HT1080 (cell line): ENCODE measurements at regions not wholly inside any gene's neighbourhood (a gene's known extent, or its start where the extent isn't known, plus 50 kb on each side); places are given as distances from the start of the nearest gene placed in this dataset.
"Not testable (repeated sequence)": the region's sequence is repeated elsewhere in the genome, so short reads cannot be mapped to it uniquely, and the experiment has no call there.

Source experiments
- DNase-seq: peaks from one replicate; pipeline ENCODE4 v3.0.0-alpha.2; 2015; ENCODE audit warnings: low read depth

DNA sequence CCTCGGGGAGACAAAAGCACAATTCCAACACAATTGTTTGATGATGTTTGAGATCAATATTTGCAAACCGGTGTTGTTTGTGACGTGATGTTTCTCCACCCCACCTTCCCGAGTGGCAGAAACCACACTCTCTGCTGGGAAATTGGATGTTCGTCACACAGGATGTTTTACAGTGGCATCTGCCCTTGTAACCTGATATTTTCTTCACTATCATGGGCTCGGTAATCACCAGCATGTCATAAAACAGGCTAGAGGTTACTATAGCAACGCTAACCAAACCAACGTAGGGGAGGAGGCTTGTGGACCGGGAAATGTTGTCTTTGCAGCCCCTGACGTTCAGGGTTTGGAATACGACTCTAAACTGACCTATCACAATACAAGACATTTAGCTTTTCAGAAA is 454.5 kb downstream of the IRS2 start:
- DNase-seq: peak; percentile 62

DNA sequence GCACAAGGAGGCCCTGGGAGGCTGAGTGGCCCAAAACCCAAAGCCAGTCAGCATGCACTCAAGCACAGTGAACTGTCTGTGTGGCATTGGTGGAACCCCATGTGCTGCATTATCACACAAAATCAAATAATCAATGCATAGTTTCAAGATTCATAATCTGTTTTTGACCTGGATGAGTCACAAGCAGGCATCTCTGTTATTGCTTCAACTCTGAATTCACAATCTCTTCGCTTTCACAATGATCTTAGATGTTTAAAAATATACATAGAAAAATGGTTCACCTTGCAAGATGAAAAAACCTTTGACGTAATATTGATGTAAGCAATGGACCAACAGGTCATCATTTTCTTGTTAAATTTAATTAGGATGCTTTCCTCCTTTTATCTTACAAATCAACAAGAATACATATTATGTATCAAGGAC is 455.4 kb downstream of the IRS2 start:
- no peak for DNase-seq

DNA sequence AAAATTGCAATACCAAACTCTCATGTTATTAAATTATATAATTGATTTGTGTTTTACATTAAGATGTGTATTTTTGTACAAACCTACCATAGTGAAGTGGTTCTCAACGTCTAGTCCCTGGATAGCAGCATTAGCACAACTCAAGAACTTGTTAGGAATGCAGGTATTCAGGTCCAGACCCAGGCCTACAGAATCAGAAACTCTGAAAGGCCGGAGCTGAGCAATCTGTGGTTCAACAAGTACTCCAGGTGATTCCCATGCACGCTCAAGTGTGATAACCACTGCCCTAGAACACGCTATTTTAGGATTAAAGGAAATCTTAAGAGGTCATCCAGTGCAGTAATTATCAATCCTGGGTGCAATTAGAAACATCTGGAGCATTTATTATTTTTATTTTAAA is 456.3 kb downstream of the IRS2 start:
- DNase-seq: no peak

DNA sequence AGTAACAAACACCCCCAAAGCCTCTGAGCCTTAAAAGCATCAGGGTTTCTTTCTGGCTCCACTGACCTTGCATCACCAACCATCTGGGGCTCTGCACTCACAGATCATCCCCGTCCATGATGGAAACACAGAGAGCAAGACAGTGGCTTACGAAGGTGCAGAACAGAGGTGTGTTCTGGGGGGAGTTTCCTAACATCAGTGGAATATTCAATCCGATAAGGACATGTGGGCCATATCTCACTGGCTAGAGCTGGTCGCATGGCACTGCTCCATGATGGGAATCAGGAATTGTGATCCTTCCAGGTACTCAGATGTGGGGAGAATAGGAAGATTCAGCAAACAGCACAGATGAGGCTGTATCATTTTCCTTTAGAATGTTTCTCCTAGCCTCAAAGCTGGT is 457.2 kb downstream of the IRS2 start:
- no peak for DNase-seq

DNA sequence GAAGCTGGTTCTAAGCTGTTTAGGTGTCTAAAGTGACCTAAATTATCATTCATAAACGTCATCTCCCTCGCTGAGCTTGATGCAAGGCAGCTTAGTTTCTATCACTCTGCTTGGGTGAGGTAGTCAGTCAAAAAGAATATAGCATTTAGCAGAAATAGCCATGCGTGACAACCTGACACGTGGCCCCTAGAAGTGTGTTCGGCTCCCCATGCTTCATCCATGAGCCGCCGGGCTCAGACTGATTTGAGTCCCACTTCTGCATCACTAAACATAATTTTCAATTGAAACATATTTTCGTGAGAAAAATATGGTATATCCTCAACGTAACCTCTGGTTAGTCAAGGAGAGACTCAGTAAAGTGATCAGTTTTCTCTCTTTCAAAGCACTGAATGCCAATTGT is 459.8 kb downstream of the IRS2 start:
- DNase-seq: no peak

DNA sequence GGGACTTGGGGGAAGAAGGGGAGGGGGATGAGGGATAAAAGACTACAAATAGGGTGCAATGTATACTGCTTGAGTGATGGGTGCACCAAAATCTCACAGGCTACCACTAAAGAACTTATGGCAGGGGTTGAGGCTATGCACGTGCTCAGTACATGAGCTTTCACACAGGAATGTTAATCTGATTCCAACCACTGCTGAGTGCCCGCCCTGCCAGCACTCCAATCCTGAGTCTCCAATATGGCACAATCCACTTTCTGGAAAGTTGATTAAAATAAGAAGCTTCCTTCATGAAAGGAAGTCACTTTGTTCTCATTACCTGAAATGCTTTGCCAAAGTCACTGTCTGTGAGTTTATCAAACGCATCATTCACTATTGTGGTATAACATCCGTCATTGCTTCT is 463.0 kb downstream of the IRS2 start:
- DNase-seq: no peak

DNA sequence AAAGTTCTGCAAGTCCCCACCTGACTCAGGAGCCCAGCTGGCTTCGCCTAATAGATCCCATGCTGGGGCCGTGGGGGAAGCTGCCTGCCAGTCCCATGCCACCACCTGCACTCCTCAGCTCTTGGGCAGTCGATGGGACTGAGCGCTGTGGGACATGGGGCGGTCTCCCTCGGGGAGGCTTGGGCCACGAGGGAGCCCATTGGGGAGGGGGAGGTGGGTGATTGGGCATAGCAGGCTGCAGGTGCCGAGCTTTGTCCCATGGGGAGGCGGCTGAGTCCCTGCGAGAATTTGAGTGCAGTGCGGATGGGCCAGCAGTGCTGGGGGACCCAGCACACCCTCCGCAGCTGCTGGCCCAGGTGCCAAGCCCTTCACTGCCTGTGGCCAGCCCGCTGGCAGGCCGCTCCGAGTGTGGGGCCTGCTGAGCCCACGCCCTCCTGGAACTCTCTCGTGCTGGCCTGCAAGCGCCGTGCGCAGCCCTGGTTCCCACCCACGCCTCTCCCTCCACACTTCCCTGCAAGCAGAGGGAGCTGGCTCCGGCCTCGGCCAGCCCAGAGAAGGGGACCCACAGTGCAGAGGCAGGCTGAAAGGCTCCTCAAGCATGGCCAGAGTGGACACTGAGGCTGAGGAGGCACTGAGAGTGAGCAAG is 467.3 kb downstream of the IRS2 start:
- no peak for DNase-seq

DNA sequence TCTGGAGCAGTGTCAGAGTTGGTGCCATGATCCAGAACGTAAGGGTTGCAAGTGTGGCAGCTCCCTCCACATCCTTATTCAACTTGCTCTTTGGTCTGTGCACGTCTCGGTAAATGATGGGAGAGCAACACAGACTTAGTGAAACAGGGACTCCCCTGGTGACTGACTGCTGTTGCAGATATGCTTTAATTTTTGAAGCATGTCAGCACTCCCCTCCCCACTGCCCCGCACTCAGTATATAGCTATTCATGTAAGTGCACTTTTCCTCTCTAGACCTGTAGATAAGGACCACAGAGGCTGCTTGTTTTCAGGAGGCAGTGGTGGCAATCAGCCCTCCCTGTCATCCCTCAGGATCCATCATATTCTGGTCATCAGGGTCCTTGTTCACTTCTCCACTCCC is 470.9 kb downstream of the IRS2 start:
- no peak for DNase-seq

DNA sequence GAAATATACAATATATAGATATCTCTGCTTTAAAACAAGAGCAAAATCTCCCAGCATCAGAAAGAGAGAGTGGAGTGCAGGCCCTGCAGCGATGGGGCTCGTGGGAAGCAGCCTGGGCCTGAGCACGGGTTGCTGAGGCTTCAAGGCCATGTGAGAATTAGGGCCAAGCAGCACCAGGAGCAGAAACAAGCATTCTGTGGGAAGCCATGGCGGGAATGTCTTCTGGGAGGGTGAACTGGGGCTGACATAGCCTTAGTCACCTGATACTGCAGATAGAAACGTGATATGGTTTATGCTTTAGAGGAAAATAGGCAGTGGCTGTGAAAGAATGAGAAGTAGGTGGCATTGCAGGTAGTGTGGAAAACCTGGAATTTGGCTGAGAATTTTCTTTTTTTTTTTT is 472.3 kb downstream of the IRS2 start:
- no peak for DNase-seq

DNA sequence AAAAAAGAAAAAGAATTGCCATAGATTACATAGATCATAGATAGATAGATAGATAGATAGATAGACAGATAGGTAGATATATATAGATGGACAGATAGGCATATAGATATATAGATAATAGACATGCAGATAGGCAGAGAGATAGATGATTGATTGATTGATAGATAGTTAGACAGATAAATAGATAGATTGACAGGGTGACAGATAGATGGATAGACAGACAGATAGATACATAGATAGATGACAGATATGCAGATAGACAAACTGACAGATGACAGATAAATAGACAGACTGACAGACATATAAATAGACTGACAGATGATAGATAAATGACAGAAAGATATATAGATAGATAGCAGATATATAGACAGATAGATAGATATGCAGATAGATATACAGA is 474.0 kb downstream of the IRS2 start:
- no peak for DNase-seq

DNA sequence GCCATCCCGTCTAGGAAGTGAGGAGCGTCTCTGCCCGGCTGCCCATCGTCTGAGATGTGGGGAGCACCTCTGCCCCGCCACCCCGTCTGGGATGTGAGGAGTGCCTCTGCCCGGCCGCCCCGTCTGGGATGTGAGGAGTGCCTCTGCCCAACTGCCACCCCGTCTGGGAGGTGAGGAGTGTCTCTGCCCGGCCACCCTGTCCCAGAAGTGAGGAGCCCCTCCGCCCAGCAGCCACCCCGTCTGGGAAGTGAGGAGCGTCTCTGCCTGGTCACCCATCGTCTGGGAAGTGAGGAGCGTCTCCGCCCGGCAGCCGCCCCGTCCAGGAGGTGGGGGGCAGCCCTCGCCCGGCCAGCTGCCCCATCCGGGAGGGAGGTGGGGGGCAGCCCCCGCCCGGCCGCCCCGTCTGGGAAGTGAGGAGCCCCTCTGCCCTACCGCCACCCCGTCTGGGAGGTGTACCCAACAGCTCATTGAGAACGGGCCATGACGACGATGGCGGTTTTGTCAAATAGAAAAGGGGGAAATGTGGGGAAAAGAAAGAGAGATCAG is 474.9 kb downstream of the IRS2 start:
- DNase-seq: not testable (repeated sequence)

DNA sequence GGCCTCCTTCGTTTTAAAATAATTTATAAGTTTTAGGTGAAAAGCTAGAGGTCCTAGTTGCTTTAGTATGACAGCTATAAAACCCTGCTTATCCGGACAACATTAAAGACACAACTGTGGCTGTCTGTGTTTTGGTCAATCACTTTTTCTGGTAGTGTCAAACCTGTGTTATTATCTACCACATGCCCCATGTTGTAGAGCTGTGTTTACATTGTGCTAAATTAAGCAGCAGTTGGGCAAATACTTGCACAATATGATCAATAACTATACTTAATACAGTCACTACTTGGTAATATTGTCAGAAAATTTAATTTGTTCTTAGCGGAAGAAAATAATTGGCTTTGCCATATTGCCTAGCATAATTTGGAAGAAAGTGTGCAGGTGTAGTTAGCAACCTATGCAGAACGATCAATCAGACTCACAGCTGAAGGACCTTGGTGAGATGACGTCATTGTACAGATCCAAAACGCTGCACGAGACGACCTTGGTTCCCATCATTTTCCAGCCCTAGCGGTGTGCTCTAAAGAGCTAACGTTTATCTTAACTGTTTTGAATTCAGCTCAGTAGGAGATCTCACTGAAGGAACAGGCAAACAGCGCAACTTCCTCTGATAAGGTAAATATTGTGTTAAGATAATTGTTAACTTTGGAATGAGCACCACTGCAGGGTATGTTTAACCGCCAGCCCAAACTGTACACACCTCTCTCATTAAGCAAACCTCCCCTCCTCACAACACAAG is 476.6 kb downstream of the IRS2 start:
- DNase-seq: no peak

DNA sequence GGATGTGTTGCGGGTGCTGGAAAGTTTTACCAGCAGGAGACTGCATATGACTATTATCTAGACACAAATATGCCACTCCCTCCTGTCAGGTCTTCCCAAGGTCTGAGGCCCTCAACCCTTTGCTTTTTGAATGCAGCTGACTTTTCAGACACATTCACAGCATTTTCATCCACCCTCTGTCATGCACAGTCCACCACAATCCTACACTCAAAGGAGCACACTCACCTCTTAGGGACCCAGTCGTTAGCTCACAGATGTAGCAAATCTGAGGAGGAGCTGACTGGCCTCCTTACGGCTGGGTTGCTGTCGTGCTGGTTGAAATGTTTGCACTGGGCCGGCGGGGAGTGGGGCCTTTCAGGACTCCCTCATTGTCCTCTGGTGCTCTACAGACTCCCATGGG is 479.4 kb downstream of the IRS2 start:
- no peak for DNase-seq

DNA sequence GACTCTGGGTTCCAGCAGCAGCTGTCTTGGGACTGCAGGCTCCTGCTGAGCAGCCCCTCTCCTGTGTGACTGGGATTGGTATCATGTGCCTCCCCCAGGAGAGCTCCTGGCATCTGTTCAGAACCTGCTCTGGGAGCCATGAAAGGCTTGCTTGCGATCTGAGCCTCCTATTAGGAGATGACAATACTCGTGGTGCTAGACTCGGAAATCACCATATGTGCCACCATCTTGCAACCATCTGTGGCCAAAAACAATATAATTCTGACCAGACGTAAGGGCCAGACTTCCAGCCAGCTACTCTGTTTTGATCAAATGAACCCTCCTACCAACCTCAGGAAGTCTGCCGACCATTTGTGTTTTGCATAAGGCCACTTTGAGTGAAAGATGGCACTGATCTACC is 484.7 kb downstream of the IRS2 start:
- DNase-seq: no peak

DNA sequence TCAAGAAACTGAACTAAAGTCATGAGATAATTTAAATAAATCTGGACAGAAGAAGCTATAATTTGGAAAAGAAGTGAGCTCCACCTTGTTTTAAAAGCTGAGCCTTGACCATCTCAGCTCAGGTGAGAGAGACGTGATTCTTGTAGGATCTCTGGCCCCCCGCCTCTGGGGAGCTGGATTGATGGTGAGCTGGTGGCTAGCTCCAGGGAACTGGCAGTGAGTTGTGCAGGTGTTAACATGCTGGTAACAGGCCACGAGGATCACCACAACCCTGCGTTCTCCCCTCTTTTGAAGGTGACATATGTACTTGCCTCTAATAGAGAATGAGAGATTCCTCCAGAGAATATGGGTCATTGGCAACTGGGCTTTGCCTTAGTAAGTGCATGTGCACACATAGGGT is 485.1 kb downstream of the IRS2 start:
- DNase-seq: no peak

DNA sequence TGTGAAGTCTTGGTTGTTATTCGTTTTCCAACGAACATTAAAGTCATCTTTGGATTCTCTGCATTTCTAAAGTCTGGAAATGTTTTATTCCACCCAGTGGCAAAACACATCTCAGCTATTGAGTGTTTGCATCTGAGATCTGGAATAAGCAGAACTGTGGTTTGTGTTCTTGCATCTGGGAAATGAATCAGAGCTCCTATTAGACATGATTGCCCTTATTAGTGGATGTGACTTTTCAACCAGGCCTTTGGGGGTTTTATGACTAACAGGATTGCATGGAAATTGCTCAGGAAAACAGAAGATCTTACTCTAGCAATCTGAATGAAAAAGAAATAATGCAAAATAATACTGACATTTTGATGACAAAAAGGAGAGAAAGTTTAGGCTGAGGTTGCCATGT is 488.8 kb downstream of the IRS2 start:
- DNase-seq: peak; percentile 59

DNA sequence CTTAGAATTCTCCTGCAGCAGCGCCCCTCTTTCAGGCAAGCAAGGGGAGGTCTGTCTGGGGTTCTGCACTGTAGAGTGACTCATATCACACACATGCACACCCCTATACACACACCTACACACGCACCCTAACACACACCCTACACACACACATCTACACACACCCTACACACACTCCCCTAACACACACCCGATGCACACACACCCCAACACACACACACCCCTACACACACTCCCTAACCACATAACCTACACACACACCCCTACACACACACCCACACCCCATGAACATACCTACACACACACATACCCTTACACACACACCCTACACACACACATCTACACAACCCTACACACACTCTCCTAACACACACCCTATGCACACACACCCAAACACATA is 493.2 kb downstream of the IRS2 start:
- no peak for DNase-seq

DNA sequence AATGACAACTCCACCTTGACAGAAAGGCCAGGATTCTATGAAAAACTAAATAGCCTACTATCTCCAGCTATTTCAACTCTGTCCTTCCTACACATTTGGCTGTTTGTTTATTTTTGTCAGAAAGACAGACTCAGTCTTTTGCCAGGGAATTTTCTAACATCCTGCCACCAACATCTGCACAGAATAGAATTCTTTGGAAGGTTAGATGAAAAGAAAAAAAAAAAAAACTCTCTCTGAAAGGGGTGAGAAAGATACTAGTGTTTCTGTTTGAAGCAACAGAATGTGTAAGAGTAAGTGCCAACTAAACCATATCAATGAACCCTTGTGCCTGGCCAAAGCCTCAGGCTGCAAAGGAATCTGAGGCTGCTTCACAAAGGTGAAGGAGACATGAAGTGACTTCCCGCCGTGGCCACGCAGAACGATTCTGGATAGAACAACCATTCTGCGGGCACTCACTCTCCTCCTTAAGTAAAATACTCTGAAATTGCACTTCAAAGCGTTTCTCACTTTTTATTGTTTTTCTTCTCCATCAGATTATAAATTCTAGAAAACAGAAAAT is 498.2 kb downstream of the IRS2 start:
- no peak for DNase-seq

DNA sequence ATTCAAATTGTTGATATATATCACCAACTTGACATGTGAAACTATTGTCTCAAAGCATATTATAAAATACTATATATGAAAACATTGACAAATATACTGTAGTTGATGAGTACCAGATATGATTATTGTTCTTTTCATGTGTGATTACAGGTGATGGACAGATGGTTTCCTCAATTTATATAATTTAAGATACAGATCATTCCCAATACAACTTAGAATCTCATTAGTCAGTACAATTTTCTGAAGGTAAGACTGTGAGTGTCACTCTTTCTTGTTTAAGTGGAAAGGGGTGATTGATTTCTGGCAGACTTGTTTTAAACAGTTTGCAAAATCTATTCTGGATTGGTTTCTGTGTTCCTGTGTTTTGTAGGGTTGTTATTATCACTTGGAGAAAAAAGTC is 498.8 kb downstream of the IRS2 start:
- DNase-seq: no peak

DNA sequence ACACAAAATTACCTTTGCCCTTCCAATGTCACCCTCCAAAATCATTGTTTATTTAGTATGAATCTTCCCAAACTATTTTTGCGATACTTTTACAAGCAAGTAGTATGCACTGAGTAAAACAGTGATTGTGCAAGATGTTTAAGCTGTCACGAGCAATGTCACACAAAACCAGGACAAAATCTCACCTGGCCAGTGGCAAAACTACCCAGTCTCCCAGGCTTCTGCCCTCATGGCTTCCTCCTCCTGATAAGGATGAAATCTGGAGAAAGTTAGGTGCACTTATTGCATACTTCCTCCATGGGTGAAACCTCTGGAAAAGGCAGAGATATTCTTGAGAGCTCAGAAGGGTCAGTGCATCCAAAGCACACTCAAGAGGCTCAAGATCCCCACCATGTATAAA is 500.8 kb downstream of the IRS2 start:
- DNase-seq: no peak

DNA sequence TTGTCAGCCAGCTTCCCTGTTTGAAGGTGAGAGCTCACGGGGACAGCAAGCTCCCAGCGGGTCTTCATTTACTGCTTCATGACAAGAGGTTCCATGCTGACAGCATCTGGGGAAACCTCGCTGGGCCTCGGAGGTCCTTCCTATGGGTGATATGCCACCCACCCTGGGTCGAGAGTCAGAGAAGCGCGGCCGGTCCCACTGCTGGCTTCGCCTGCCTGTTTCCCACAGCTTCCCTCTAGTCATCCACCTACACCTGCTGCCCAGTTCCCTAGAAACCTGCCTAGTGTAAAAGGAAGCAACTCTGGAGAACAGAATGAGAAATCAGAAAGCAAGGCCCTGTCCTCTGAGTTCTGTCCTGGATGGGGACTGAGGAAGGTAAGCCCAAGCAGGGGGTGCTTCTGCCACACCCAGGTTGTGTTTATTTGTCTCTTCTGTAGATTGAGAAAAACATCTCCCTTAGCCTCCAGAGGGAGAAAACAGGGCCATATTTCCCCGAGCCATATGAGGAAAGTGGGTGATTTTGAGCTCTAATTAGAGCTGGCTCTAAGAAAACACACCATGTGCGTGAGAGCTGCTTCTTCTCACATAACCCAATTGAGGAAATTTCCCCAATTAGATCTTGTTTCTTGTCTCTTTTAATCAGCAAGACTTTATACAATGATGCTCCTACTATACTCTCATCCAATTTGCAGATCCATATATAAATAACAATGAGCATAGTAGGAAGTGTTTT is 504.3 kb downstream of the IRS2 start:
- no peak for DNase-seq
